ENCODE measurements at regions not wholly inside any gene's neighbourhood (a gene's known extent, or its start where the extent isn't known, plus 50 kb on each side); places are given as distances from the start of the nearest gene placed in this dataset.

- no peak for TF ChIP-seq CTCF (IDR thresholded peaks at IDR 0.05; ENCODE audit: low read depth, low read length)
- TF ChIP-seq EZH2phosphoT487 (IDR thresholded peaks at IDR 0.05; ENCODE audit: low read depth): no peak
Observed at GRCh38 chr3:62986061-62986460, 110.8 kb upstream of the CADPS start.

Data from OCI-LY3 (cell line).